Activated CD4-positive, alpha-beta T cell treated with anti-CD3 and anti-CD28 coated beads, Interleukin-2, Interleukin-4, amounts not matched to agents 100 ng/mL and 50 ng/mL, durations not matched to agents 16 hours and 8 hours (primary cell): ENCODE measurements at regions not wholly inside any gene's neighbourhood (a gene's known extent, or its start where the extent isn't known, plus 50 kb on each side); places are given as distances from the start of the nearest gene placed in this dataset.
"Not testable (repeated sequence)": the region's sequence is repeated elsewhere in the genome, so short reads cannot be mapped to it uniquely, and the experiment has no call there.

Experiments used
- DNase-seq: peaks from one replicate; pipeline ENCODE4 v3.0.0-alpha.2; 2020; ENCODE audit warnings: low spot score

GRCh38 chr3:146747928-146748327 is 142.8 kb upstream of the PLSCR5 start:
- no peak for DNase-seq

DNA sequence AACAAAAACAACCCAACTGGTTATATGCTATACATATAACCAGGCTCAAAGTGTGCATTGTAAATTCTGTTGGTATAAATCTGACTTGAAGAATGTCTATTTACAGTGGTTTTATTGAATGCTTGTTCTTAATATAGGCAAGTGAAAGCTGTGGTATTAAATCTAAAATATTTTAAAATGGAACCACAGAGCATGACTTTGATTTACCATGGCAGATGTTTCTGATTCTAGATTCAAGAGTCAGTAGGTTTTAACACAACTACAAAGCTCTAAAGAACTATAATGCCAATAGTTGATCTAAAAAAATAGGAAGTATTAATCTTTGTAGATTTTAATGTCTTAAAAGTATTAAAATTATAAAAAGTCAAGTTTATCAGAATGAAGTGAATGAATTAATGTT is 141.9 kb upstream of the PLSCR5 start:
- no peak for DNase-seq

GRCh38 chr3:146746190-146746589 is 141.0 kb upstream of the PLSCR5 start:
- no peak for DNase-seq

DNA sequence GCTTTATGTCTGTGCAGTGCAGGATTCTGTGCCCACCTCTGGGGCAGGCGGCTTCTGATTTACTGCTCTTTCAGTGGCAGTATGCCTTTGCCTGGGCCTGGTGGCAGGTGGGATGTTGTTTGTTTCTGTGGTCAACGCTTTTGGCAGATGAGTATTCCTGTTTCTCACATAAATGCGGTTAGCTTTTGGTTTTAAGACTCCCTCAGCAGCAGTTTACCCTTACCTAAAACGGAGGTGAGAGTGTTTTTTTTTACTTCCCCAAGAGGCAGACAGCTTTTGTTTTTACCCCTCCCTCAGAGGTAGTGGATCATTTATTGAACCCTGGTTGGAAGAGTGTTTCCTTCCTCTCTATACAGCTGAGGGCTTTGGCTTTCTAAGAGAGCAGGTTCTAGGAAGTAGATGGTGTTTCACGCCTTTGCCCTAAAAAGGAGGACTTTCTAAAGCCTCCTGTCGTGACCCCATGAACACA is 134.1 kb upstream of the PLSCR5 start:
- DNase-seq: no peak

- no peak for DNase-seq
Observed at GRCh38 chr3:146732325-146732724, 127.2 kb upstream of the PLSCR5 start.

- DNase-seq: no peak
Observed at GRCh38 chr3:146715170-146715569, 110.0 kb upstream of the PLSCR5 start.

DNA sequence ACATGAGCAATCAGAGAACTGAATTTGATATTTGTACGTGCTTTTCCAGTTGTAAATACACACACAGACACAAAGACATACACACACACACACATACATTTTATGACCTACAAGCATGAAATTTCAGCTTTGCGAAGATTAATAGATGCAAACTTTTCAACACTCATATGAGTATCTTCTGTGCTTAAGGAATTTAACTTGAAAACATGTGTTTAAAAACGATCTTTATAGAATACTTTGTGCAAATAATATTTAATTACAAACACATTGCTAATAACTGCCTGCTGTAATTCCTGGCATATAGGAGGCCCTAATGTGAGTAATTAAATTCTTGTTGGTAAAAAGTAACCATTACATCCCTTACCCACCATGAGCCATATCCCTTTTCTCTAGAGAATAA is 107.7 kb upstream of the PLSCR5 start:
- DNase-seq: no peak

- no peak for DNase-seq
Observed at GRCh38 chr3:146709969-146710368, 104.8 kb upstream of the PLSCR5 start.

- peak; percentile 30 for DNase-seq
Observed at GRCh38 chr3:146705225-146705624, 100.1 kb upstream of the PLSCR5 start.

DNA sequence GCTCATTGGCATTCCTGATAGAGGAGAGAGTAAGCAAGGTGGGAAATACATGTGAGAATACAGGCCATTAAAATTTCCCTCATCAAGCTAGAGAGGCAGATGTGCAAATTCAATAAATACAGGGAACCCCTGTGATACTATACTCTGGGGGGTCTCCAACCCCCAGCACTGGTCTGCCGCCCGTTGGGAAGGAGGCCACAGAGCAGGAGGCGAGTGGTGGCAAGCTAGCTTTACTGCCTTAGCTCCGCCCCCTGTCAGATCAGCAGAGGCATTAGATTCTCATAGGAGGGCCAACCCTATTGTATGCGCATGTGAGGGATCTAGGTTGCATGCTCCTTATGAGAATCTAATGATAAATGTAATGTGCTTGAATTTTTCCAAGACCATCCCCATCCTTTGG is 97.1 kb upstream of the PLSCR5 start:
- DNase-seq: no peak

DNA sequence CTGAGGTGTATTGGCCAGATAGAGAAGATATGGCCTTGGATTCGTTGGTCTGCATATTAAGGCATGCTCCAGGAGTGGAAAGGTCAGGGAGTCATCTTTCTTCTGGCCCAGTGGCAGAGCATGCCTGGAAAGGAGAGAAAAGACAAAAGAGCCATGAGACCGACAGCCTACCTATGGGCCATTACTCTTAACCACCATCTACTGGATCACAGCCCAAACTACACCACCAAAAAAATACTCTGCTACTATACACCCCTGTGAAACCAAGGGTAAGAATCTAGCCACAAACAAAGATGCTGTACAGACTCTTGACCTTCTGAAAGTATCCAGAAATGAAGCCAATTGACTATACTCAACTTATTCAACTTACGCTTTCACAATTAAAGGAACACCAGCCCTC is 96.1 kb upstream of the PLSCR5 start:
- DNase-seq: no peak

- not testable (repeated sequence) for DNase-seq
Observed at GRCh38 chr3:146700025-146700424, 94.9 kb upstream of the PLSCR5 start.

- no peak for DNase-seq
Observed at GRCh38 chr3:146692254-146692653, 87.1 kb upstream of the PLSCR5 start.

GRCh38 chr3:146685050-146685814 is 80.1 kb upstream of the PLSCR5 start:
- no peak for DNase-seq

DNA sequence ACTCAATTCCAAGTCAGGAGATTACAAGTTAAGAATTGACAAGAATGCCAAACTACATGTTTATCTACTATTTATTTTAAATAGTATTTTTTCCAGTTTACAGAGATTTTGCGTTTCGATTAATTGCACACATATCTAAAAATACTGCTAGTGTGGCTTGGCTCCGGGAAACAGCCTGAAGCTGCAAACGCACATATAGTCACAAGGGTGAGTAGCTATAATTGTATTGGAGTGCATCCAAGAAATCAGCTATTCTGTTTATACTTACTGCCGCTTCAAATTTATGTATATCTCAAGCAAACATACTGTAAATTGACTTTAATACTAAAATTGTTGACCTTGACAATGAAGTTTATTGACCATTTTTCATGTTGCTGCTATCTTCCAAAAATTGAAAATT is 77.0 kb upstream of the PLSCR5 start:
- DNase-seq: no peak

GRCh38 chr3:146680617-146681016 is 75.5 kb upstream of the PLSCR5 start:
- DNase-seq: no peak

- DNase-seq: no peak
Observed at GRCh38 chr3:146679995-146680394, 74.8 kb upstream of the PLSCR5 start.

GRCh38 chr3:146679191-146679590 is 74.0 kb upstream of the PLSCR5 start:
- DNase-seq: no peak

GRCh38 chr3:146672941-146673340 is 67.8 kb upstream of the PLSCR5 start:
- no peak for DNase-seq

- DNase-seq: no peak
Observed at GRCh38 chr3:146664403-146664802, 59.3 kb upstream of the PLSCR5 start.

DNA sequence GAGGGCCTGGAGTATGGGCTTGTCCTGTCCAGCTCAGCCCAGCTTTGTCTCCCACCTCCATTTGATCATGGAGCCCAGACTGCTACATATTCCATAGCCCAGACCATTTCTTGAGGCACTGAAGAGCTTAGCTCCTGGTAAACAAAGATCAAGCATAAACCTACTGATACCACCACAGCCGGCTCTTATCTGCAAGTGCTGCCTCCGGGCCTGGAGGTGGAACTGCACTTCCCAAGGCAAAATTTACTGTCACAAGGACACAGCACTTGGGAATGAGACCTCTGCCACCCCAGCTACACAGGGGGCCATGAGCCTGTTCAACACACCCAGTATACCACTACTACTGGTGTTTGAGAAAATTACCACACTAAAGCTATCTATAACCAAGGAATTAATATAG is 53.7 kb upstream of the PLSCR5 start:
- no peak for DNase-seq

DNA sequence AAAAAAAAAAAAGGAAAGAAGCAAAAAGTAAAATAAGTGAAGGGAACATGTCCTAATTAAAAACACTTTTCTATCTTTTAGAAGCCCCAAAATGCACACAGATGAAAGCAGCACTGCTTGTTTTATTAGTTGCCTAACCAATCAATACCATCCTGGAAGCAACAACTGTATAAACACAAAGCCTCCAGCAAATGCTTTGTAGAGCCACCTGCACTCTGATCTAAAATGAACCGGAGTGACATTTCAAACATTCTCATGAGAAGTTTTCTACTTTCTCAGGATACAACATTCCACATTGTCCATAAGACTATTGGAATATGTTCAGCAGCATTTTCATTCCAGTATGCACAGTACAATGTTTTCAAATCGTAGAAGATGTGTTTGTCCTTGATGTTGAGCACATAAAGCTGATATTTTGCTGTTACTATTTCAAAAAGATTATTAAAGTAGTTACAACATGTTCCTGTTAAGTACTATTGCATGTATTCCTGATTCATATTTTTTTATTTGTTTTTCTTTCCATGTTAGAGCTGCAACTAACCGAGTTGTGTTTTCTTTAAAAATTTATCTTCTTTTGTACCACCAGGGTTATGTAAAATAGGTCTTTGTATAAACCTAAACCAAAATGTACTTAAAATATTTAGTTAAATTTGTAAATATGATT is 50.3 kb upstream of the PLSCR5 start:
- DNase-seq: no peak
